HS-27A (cell line): ENCODE measurements at regions not wholly inside any gene's neighbourhood (a gene's known extent, or its start where the extent isn't known, plus 50 kb on each side); places are given as distances from the start of the nearest gene placed in this dataset.

ENCODE experiments used
- DNase-seq: peaks from one replicate; pipeline ENCODE4 v3.0.0-alpha.2; 2012; ENCODE audit warnings: low read depth, missing footprints

DNA sequence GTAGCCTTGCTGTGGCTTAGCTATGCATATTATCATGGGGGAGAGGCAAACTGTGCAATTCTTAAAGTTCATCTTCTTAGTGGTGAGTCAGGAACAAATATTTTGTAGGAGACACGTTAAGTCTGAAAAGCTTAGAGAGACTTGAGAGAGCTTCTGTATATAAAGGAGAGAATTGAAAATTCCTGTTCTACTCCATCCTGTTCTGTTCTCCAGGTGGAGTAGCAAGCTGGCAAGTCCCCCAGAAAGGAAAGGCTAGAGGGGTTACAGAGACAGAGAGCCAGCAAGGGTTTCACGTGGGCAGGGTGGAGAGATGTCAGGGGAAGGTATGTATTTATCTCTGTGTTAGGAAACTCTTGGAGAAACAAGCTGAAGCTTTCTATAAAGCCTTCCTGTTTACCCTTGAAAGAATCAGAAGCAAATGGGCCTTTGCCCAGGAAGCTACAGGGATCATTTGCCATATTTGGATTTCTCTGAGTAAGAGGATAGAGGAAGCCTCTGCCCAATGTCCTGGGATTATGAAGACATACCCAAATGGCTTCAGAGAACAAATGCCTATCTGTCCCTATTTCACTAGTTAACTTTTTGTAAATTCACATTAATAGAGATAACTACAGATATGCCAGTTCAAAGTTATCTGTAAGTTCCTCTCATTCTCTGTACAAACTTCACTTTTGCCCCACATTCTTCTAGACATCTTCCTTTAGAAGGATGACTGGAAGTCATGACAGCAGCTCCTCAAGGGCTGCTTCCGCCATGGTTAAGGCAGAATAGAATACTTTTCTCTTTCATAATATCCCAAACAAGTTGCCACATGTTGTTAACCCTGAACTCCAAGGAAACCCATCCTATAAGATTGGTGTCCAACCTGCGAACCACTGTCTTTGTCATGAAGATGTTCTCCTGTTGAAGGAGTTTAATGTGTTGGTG, 126.7 kb upstream of the NEDD9 start:
- no peak for DNase-seq

DNA sequence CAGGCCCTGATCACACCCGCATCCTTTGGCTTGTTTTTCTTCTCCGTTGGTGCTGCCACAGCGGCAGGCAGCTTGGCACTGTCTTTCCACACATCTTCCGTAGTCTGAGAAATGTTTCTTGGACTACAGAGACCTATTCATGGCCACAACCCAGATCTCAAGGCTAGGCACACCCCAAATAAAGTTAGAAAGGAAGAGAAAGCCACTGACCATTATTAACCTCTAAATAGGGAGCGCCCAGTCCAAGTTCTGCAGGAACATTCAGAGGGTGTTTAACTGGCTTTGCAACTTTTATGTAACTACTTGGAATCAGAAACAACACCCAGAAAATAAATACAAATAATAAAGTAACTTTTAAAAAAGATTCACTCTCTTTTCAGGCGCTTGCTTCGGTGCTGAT, 124.8 kb upstream of the NEDD9 start:
- no peak for DNase-seq

DNA sequence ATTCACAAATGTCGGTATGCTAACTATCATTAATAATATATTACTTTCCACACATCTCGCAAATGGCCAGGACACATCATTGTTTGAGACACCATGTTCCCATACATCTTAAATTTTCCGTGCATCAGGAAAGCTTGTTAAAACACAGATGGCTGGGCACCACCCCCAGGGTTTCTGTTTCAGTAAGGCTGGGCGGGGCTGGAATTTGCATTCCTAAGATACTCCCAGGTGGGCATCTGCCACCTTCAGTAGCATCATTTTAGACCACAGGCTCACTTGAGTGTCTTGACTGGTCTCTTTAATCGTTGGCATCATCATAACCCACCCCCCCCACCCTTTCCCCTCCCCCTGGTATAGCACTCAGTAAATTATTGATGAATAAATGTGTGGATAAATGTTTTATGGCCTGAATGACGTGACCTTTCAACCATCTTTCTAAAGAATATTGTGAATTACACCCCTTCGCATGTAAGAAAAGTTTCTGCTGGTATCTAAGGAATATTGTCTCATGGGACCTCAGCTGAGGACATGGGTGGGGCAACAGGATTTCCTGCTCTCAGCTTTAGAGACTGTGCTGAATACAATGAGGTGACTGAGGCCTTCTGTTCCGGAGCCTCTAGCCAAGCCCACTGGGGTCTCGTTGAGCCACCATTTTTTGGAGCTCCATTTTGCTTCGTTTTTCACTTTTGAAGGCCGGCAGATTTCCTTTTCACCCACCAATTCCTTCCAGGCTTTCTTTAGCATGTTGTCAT, 124.1 kb upstream of the NEDD9 start:
- no peak for DNase-seq

DNA sequence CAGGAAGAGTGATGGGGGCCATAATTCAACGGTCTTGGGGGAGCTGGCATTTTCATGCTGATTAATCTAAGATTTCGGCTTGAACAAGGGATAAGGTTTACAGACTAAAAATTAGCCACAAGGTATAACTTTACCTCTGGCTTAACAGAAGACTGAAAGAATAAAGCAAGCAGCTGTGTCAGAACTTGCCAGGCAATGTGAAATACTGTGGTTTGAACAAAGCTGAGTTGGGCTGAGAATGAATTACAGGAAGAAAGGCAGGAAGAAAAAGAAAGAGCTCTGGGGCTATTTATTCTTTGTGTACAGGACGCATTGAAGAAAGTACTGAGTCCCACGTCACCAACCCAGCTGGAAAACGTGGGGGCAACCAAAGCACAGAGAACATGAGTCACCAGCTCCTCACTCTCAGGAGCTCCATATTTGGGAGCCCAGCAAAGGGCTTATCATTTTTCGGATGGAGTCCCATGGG, 121.5 kb upstream of the NEDD9 start:
- peak; percentile 42 for DNase-seq

DNA sequence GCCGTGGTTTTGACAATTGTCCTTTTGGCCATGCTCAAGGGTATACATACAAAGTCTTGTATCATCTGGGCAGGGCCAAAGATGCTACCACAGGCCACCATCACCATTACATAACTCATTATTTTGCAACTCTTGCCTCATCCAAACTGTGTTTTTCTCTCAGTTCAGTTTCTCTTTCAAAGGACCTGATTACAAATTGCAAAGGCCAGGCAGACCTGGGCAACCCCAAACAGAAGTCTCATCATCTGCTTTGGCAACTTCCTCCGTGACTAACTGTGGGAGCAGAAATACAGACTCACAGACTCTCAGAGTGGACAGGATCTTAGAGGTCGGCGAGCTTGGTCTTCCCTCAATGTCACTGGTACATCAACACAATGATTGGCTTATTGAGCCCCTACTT, 117.8 kb upstream of the NEDD9 start:
- no peak for DNase-seq

DNA sequence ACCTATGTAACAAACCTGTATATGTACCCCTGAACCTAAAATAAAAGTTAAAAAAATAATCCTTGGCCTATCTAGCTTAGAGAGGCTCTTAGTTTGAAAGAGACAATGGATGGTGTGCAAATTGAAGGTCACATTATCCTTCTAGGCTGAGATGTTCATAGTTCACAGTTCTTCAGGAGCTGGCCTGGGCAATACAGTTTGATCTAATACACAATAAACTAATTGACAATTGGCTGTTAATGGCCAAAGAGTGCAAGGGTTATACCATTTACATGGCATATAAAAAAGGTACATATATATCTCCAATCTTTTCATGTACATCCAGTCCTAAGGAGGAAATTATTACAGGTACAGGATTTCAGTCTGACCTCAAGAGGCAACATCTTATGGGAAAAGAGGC, 117.4 kb upstream of the NEDD9 start:
- no peak for DNase-seq

DNA sequence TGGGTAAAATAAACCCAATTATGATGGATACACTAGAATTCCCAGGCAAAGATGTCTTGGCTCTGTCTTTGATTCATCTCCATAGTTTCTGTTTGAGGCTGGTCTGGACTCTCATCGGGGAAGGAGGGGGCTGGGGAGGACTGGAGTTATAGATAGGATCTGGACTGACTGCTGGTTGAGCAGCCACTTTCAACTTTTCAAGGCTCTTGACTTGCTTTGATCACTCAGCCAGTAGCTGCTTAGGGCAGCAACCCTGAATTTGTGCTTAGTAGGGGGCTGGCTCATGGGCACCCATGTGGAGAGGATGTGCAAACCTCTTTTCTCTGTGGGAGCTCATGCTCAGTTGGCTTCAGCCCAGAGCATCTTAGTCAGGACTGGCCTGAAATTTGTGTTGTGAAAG, 114.0 kb upstream of the NEDD9 start:
- DNase-seq: no peak

DNA sequence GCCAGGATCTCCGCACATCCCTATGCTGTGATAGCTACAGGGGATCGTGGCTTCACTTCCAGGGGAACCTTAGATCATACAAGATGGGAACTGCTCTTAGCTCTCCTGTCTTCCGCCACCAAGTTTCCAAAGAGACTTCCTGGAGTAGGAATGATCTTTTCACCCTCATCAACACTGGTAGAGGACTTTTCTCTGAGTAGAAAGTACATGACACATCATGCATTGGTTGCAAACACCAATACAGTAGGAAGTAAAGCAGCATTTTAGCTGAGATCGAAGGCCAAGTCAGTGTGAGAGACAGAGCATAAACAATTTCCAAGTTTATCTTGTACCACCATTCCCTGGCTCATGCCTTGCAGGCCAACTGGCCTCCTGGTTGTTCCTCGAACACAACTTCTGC, 113.1 kb upstream of the NEDD9 start:
- DNase-seq: no peak

DNA sequence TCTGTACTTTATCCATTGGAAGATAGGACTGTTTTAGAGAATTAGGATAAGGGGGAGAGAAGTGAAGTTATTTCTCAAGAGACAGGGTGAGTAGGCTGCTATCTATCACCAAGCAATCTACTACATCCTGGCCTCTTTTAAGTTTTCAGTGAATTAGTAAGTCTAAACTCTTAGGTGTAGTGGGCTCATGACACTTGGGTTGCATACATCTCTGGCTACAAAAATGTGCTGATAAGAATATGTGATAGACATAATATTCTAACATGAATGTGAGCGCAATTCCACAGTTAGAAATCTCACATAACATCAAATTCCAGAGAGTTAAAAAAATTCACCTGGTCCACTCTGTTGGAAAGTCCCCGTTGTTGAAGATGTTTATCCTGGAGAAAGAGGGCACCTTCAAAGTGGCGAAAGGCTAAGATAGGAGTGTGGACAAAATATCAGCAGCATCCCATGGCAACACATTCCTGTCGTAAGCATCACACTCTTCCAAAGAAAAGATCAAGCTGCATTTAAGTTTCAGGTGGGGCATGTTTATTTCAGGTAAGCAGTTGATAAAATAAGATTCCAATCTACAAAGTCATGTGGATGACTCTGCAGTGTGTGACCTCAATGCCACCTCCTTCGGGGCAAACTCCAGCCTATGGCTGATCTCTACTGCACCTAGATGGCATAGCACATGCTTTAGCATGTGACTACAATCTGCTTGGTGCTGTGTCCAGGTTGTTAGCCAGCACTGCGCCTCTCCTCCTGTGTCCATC, 111.7 kb upstream of the NEDD9 start:
- DNase-seq: no peak

DNA sequence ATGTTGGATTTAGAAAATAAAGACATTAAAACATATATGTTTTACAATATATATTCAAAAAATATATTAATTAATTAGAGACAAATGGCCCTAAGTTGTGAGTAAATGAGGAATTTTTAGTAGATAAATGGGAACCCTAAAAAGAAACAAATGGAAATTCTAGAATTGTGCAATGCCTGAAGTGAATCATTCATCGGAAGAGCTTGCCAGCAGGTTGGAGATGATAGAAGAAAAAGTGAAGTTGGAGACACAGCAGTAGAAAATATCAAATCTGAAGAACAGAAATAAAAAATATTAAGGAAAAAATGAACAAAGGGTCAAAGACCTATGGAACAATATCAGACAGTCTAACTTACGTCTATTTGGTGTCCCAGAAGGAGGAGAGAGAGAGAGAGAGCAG, 109.4 kb upstream of the NEDD9 start:
- no peak for DNase-seq

DNA sequence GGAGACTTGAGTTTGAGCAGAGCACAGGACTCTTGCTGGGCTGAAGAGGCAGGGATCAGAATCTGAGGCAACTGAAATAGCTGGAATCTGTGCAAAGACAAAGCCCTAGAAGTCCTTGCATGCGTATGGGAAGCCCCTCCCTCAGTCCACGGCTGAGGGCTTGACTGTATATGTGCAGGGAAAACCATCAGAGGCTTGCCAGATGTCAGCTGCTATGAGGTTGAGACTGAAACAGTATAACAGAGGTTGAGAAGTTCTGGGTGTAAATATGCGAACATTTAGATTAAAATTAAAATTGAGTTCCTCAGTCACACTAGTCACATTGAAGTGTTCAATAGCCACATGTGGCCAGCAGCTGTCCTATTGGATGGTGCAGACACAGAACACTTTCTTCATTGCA, 108.8 kb upstream of the NEDD9 start:
- DNase-seq: no peak

DNA sequence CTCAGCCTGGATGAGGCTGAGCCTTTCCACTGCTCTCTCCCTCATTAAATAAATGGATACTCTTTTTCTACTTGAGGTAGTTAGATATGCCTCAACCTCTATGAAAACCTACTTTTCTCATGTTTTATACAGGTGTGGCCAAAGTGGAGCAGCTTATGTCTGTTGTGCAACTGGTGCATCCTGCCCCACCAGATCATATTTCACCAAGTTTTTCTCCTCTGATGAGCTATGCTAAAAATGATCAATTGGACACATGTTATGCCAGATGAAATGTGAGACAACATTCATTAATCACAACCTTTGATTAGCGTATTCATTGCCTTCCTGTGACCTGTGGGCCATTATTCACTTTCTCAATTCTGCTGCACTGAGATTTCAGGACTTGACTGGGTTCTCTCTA, 106.9 kb upstream of the NEDD9 start:
- DNase-seq: no peak

DNA sequence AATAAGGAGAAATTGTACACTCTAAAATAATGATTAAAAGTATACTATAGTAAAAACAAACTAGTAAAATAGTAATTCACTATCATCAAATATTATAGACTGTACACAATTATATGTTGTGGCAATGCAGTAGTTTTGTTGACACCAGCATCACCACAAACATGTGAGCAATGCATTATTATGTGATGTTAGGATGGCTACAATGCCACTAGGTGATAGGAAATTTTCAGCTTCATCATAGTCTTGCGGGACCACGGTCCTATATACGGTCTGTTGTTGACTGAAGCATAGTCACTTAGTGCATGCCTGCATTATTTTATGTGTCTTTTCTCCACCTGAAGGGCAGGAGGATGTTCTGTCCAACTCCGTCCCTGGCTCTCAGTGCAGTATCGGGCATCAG, 104.8 kb upstream of the NEDD9 start:
- DNase-seq: no peak

DNA sequence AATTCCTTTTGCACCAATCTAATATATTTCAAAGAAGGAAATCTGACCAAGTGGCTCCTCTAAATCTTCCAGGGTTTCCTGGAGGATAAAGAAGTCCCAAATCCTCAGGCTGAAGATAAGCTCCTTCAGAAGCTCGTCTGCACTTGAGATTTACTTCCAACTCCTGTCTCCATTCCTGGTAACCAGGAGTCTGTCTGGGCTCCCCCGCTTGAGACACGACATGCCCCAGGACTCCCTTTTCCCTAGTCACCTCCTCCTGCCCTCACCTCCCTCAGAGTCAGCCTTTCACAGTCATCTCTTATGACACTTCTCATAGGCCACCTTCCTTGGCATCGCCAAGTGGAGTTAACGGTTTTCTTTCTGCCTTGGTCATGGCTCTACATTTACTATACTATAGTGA, 103.4 kb upstream of the NEDD9 start:
- DNase-seq: no peak

DNA sequence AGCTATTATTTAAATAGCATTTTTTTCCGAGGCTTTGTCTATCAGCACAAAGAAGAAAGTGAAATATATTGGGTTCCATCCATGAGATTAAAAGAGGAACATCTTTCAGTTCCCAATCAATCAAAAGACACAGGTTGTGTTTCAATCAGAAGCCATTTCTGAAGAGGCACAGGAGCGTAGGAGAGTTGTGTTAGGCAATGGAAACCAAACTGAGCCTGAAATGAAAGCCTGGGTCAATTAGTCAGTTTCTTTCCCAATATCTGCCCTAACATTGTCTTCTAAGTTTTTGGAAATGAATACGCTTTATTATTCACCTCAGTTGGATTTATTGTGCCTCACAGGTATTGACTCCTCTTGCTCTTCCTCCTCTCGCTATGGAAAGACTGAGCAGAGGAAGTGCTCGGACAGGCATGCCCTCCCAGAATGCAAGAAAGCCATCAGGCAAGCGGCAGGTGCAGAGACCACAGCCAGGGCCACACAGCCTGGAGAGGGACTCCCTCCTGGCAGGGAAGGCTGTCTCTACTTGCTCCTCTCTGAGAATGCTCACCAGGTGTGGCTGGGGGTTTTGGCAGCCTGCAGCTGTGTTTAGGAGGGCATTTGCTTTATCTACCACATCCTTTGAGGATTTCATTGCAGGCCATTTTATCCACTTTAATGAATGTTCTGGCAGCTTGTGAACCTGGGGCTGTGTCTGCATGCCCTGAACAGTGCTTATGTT, 100.8 kb upstream of the NEDD9 start:
- DNase-seq: no peak

DNA sequence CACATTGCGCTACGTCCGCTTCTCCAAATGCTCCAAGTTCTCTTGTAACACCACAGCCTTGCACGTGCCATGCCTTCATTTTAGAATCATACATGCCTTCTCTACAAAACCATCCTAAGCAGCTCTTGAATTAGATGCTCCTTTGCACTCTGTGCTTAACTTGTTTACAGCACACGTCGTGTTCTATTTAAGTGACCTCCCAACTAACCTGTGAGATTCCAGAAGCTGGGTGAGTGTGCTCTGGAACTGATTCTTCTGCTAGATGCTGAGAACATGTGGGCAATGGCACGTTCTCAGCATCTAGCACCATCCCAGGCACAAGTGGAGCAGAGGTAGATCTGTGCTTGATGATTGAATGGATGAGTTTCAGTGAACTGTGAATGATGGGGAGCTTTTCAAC, 100.0 kb upstream of the NEDD9 start:
- DNase-seq: no peak

DNA sequence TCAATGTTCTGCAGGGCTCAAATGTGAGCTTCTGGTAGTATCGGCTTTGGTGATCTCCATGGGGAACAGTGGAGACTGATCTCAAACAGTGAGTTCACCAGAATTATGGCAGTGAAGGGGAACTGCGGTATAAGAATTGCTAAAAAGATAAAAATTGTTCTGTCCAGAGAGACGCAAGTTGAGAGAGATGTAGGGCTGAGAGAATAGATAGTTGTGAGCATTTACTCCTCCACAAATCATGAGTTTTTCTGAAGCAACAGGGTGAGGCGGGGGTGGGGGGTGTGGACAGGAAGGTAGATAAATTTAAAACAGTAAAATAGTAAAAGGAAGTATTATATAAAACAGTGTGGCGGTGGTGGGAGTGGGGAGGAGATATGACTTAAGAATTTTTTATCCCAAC, 98.6 kb upstream of the NEDD9 start:
- no peak for DNase-seq

DNA sequence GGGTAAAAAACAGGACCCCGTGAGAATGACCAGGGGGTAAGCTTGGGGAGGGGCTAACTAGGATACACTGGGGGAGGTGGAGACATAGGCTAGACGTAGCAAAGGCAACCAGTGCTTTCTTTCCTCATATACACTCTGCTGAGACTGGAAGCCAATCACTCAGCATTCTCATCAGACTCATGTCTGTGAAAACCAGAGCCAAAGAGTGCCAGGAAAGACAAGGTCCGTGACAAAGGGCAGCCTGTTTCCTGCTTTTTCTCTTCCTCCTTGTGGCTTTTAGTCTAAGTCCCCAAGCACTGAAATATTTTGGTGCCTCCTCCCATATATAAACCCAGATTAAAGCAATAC, 97.9 kb upstream of the NEDD9 start:
- DNase-seq: no peak

DNA sequence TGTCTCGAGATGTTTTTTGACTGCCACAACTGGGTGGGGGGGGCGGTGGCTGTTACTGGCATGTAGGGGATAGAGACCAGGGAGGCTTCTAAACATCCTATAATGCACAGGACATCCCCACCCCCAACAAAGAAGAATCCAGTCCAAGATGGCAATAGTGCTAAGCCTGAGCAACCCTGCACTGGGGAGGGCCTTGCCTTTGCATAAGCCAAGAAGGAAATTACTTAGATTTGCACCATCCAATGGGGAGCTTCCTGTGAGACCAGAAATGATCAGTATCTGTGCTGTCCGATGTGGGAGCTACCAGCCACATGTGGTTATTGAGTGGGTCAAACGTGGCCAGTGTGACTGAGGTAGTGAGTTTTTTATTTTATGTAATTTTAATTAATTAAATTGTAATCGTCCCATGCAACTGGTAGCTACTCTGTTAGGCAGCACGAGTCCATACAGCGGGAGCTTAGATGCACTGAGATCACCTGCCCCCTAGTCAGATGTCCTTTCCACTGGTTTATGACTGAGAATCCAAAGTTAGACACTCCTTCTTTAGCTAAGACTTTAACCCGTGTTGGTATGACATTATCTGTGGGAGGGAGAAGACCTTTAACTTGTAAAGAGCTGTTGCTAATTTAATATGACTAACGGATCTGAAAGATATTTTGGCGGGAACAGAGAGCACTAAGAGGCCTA, 97.4 kb upstream of the NEDD9 start:
- no peak for DNase-seq

DNA sequence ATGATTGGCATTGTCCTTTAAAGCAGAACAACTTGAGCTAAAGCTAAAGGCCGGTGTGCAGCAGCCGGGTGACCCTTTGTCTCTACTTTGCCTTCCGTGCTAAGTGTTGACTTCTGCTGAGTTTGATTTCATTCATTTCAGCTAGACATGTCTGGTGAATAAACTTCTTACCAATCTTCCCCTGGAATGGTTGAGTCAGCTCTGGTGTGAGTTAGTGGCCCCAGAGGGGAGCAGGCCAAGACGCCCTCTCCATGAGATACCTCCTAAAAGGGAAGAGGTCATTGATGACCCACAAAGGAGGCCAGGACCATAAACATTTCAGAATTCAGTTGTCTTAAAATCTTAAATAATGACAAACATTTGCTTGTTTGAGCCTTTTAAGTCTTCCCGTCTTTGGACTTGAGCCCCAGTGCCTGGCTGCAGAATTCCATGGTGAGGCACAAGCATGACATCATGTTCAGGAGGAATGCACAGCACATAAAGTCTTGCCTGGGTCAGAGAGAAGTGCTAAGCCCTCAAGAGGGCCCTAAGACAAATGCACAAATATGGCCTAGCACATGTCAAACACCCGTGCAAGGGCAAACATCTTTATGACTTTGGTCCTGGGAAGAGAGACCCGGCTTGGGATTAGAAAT, 96.3 kb upstream of the NEDD9 start:
- no peak for DNase-seq

DNA sequence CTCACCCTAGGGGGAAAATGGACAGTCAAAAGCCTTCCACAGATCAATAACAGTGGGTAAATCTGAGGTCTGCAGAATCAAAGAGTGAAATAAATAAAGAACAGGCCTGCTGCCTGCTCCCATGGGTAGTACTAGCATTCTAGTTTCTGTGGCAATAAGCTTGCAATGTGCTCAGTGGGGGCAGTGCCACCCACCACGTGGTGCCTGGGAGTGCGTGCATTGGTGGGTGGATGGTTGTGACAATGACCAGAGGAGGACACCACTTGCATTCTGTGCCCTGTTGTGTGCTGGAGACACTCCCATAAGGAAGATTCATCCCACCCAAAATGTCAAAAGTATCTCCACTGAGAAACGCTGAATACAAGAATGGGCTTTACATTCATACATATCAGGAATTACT, 95.5 kb upstream of the NEDD9 start:
- no peak for DNase-seq
